ENCODE measurements at regions not wholly inside any gene's neighbourhood (a gene's known extent, or its start where the extent isn't known, plus 50 kb on each side); places are given as distances from the start of the nearest gene placed in this dataset.

DNA sequence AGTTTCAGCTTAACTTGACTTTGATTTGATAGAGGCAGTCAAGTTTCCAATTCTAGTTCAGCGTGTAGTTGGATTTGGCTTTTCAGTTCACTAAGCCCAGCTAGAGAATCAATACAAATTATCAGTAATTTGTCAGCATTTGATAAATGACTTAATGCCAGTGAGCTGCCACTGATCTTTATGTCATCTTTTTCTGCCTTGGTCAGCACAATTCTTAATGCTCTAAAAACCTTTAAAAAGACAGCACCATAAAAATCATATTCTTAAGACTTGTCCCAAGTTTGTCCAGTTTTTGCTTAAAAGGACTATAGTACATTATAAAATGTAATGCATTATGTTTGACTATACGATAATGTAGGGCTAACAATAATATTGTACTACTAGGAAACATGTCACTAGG, 920.5 kb downstream of the LRFN5 start:
- intact Hi-C loops (cut with micrococcal nuclease) = no loop called here
- no peaks in the 10 kb centered on the region for H3K4me1 ChIP-seq (ENCODE audit: control insufficient read depth in 2 of 2, insufficient read depth in 2 of 2, low read length in 2 of 2)
- ChIA-PET CTCF (interaction anchor here (1.1 kb wide), 1 partner anchor 10 kb away, joined by 3 read pairs; no protein-coding TSS in a partner anchor), POLR2A (no interaction called here)
- H3K4me2 ChIP-seq (replicated peaks; ENCODE audit: low read depth, low read length, poor library complexity, severe bottlenecking) = no peak overlapping the region
- H2AFZ ChIP-seq (ENCODE audit: insufficient read depth, low read depth, low read length, poor library complexity, severe bottlenecking) = no peak overlapping the region
- no peaks in the 10 kb centered on the region for H4K20me1 ChIP-seq (ENCODE audit: control insufficient read depth, insufficient read depth, low read length, poor library complexity, severe bottlenecking)
- H3K9me3 Mint-ChIP-seq (ENCODE audit: insufficient read depth) = no peaks in the 10 kb centered on the region
- H3K27ac ChIP-seq (ENCODE audit: low read length in 2 of 2) = no peak overlapping the region
- H3K79me2 ChIP-seq (ENCODE audit: control insufficient read depth, insufficient read depth, low read length) = no peaks in the 10 kb centered on the region
- 88% methylated on average over 1 of the region's 2 CpGs for WGBS (ENCODE audit: insufficient coverage)
- H3K4me3 Mint-ChIP-seq = no peak overlapping the region
- no peaks in the 10 kb centered on the region for H3K36me3 ChIP-seq (replicated peaks in 1 of 2; ENCODE audit: control extremely low read depth in 1 of 2, control insufficient read depth in 1 of 2, extremely low read depth in 1 of 2, insufficient read depth in 2 of 2, low read length in 1 of 2)
- DNase-seq = no peak
- peaks cover 6% of the 10 kb centered on the region for H3K4me1 Mint-ChIP-seq
- H3K9ac ChIP-seq (ENCODE audit: low read length) = no peak overlapping the region
- no peak for TF ChIP-seq EZH2 (IDR thresholded peaks at IDR 0.05; ENCODE audit: borderline replicate concordance, insufficient read depth, low read depth, low read length, poor library complexity, severe bottlenecking)
- TF ChIP-seq, protein P1, sequence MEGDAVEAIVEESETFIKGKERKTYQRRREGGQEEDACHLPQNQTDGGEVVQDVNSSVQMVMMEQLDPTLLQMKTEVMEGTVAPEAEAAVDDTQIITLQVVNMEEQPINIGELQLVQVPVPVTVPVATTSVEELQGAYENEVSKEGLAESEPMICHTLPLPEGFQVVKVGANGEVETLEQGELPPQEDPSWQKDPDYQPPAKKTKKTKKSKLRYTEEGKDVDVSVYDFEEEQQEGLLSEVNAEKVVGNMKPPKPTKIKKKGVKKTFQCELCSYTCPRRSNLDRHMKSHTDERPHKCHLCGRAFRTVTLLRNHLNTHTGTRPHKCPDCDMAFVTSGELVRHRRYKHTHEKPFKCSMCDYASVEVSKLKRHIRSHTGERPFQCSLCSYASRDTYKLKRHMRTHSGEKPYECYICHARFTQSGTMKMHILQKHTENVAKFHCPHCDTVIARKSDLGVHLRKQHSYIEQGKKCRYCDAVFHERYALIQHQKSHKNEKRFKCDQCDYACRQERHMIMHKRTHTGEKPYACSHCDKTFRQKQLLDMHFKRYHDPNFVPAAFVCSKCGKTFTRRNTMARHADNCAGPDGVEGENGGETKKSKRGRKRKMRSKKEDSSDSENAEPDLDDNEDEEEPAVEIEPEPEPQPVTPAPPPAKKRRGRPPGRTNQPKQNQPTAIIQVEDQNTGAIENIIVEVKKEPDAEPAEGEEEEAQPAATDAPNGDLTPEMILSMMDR (IDR thresholded peaks at IDR 0.05) = no peak
- no peak overlapping the region for H3K4me3 ChIP-seq (ENCODE audit: control extremely low read depth in 1 of 5, extremely low read depth in 1 of 5, insufficient read depth in 1 of 5, low read depth in 2 of 5, low read length in 4 of 5)
- no peak for ATAC-seq (ENCODE audit: low read depth)
- H3K9me3 ChIP-seq (ENCODE audit: control extremely low read depth in 1 of 3, control insufficient read depth in 2 of 3, insufficient read depth in 1 of 3, low read length in 2 of 3) = no peaks in the 10 kb centered on the region
- H3K27ac Mint-ChIP-seq = no peak overlapping the region
- H3K27me3 Mint-ChIP-seq = no peaks in the 10 kb centered on the region
- H3K27me3 ChIP-seq (replicated peaks in 1 of 4; ENCODE audit: control extremely low read depth in 1 of 4, control insufficient read depth in 3 of 4, insufficient read depth in 4 of 4, low read length in 3 of 4) = no peaks in the 10 kb centered on the region

DNA sequence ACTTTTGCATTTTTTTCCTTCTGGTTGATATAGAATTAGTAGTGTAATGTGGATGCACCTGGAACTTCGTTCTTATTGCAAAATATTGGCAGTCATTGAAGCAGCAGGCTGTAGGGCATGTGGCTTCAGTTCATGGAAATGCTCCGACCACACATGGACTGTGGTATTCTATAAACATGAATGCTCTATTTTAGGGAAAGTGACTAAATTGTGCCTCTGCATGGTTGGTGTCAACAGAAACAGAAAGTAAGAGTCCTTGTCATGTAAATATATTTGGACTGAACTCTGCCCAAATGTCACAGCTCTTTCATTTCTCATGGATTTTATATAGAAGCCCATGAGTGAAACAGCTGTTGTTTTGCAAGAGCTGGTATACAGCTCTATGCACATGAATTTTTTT, 917.0 kb downstream of the LRFN5 start:
- Histone ChIP-seq H3K27ac (ENCODE audit: low read length in 2 of 2) (no peak overlapping the region), H3K36me3 (replicated peaks in 1 of 2; ENCODE audit: control extremely low read depth in 1 of 2, control insufficient read depth in 1 of 2, extremely low read depth in 1 of 2, insufficient read depth in 2 of 2, low read length in 1 of 2) (no peaks in the 10 kb centered on the region), H3K79me2 (ENCODE audit: control insufficient read depth, insufficient read depth, low read length) (no peaks in the 10 kb centered on the region), H3K9me3 (ENCODE audit: control extremely low read depth in 1 of 3, control insufficient read depth in 2 of 3, insufficient read depth in 1 of 3, low read length in 2 of 3) (no peaks in the 10 kb centered on the region), H3K9ac (ENCODE audit: low read length) (no peak overlapping the region), H3K4me2 (replicated peaks; ENCODE audit: low read depth, low read length, poor library complexity, severe bottlenecking) (no peak overlapping the region), H3K27me3 (replicated peaks in 1 of 4; ENCODE audit: control extremely low read depth in 1 of 4, control insufficient read depth in 3 of 4, insufficient read depth in 4 of 4, low read length in 3 of 4) (no peaks in the 10 kb centered on the region), H2AFZ (ENCODE audit: insufficient read depth, low read depth, low read length, poor library complexity, severe bottlenecking) (no peak overlapping the region), H3K4me3 (ENCODE audit: control extremely low read depth in 1 of 5, extremely low read depth in 1 of 5, insufficient read depth in 1 of 5, low read depth in 2 of 5, low read length in 4 of 5) (no peak overlapping the region), H3K4me1 (ENCODE audit: control insufficient read depth in 2 of 2, insufficient read depth in 2 of 2, low read length in 2 of 2) (no peaks in the 10 kb centered on the region), H4K20me1 (ENCODE audit: control insufficient read depth, insufficient read depth, low read length, poor library complexity, severe bottlenecking) (no peaks in the 10 kb centered on the region)
- ATAC-seq (ENCODE audit: low read depth) (no peak), DNase-seq (no peak)
- Mint-ChIP-seq H3K27me3 (no peaks in the 10 kb centered on the region), H3K27ac (no peak overlapping the region), H3K9me3 (ENCODE audit: insufficient read depth) (no peaks in the 10 kb centered on the region), H3K4me1 (peaks cover 6% of the 10 kb centered on the region), H3K4me3 (peak overlapping the region; percentile 14)
- intact Hi-C loops (cut with micrococcal nuclease) = no loop called here
- WGBS (ENCODE audit: insufficient coverage) = 8% methylated on average over 2 of the region's 2 CpGs
- TF ChIP-seq, protein P1 (IDR thresholded peaks at IDR 0.05) = no peak
- no peak for TF ChIP-seq EZH2 (IDR thresholded peaks at IDR 0.05; ENCODE audit: borderline replicate concordance, insufficient read depth, low read depth, low read length, poor library complexity, severe bottlenecking)
- ChIA-PET POLR2A (no interaction called here), CTCF (no interaction called here)

Measured in B cell (primary cell).